ENCODE measurements at regions not wholly inside any gene's neighbourhood (a gene's known extent, or its start where the extent isn't known, plus 50 kb on each side); places are given as distances from the start of the nearest gene placed in this dataset.
"Not testable (repeated sequence)": the region's sequence is repeated elsewhere in the genome, so short reads cannot be mapped to it uniquely, and the experiment has no call there.

DNA sequence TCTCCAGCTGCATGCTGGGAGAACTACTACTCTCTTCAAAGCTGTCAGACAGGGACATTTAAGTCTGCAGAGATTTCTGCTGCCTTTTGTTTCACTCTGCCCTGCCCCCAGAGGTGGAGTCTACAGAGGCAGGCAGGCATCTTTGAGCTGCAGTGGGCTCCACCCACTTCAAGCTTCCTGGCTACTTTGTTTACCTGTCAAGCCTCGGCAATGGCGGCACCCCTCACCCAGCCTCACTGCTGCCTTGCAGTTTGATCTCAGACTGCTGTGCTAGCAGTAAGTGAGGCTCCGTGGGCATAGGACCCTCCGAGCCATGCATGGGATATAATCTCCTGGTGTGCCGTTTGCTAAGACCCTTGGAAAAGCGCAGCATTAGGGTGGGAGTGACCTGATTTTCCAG is 61.7 kb downstream of the DMRTA1 start:
- H3K4me1 ChIP-seq; intact Hi-C loops (cut with DNase I); H3K27me3 ChIP-seq; H3K4me3 ChIP-seq; H3K27ac ChIP-seq; H3K9me3 ChIP-seq; H3K36me3 ChIP-seq; DNase-seq (ENCODE audit: low spot score in 2 of 2): not testable (repeated sequence)

DNA sequence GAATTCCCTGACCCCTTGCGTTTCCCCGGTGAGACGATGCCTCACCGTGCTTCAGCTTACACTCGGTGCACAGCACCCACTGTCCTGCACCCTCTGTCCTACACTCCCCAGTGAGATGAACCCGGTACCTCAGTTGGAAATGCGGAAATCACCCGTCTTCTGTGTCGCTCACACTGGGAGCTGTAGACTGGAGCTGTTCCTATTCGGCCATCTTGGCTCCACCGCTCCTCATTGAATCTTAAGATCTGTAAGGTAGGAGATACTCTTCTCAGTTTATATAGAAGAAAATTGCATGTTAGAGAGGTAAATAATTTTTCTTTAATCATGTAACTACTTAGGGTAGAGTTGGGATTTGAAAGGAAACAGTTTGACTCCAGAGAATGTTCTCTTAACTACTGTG is 62.2 kb downstream of the DMRTA1 start:
- H3K27ac ChIP-seq, result no peak overlapping the region
- H3K27me3 ChIP-seq, result no peaks in the 10 kb centered on the region
- H3K36me3 ChIP-seq, result no peaks in the 10 kb centered on the region
- no peaks in the 10 kb centered on the region for H3K9me3 ChIP-seq
- intact Hi-C loops (cut with DNase I), result no loop called here
- no peaks in the 10 kb centered on the region for H3K4me1 ChIP-seq
- no peak overlapping the region for H3K4me3 ChIP-seq
- no peak for DNase-seq (ENCODE audit: low spot score in 2 of 2)
- TF ChIP-seq, protein P1, sequence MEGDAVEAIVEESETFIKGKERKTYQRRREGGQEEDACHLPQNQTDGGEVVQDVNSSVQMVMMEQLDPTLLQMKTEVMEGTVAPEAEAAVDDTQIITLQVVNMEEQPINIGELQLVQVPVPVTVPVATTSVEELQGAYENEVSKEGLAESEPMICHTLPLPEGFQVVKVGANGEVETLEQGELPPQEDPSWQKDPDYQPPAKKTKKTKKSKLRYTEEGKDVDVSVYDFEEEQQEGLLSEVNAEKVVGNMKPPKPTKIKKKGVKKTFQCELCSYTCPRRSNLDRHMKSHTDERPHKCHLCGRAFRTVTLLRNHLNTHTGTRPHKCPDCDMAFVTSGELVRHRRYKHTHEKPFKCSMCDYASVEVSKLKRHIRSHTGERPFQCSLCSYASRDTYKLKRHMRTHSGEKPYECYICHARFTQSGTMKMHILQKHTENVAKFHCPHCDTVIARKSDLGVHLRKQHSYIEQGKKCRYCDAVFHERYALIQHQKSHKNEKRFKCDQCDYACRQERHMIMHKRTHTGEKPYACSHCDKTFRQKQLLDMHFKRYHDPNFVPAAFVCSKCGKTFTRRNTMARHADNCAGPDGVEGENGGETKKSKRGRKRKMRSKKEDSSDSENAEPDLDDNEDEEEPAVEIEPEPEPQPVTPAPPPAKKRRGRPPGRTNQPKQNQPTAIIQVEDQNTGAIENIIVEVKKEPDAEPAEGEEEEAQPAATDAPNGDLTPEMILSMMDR (IDR thresholded peaks at IDR 0.05), result no peak

DNA sequence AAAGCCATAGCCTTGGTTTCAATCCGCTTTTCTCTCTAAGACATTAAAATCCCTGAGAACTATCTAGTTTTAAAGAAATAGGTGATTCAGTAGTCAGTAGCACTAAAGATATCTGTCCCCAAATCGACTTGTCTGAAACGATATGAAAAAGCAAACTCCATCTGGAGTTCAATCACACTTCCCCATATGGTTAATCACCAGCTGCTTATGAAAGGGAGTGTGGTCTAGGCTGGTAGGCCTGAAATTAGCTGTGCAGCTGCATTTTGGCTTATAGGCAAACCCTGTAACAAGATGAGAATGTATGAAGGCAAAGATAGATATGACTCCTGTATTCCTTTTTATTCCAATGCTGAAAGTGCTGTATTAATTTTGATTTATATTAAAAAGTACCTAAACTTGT is 65.9 kb downstream of the DMRTA1 start:
- no peaks in the 10 kb centered on the region for H3K27me3 ChIP-seq
- no peaks in the 10 kb centered on the region for H3K9me3 ChIP-seq
- H3K27ac ChIP-seq, result no peak overlapping the region
- no peak overlapping the region for H3K4me3 ChIP-seq
- no peaks in the 10 kb centered on the region for H3K36me3 ChIP-seq
- no peak for DNase-seq (ENCODE audit: low spot score in 2 of 2)
- H3K4me1 ChIP-seq, result no peaks in the 10 kb centered on the region
- intact Hi-C loops (cut with DNase I), result no loop called here
- TF ChIP-seq, protein P1 (IDR thresholded peaks at IDR 0.05), result no peak

DNA sequence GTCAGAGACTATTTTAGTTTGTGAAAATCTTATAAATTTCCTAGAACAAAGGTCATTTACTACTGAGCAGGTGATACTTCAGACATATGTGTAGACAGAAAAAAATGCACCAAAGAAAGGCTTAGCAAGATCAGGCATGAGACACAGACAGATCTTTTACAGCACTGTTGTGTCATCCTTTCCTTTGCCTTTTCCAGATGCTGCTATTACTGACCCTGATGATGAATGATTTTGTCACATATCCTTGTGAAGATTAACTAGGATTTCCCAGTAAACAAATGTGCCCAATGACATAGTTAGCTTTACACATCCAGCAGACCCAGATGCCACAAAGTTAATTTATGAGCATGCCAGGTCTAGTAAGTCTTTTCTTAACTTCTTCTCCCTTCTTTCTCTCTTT is 68.2 kb downstream of the DMRTA1 start:
- no peak overlapping the region for H3K4me3 ChIP-seq
- DNase-seq (ENCODE audit: low spot score in 2 of 2), result no peak
- TF ChIP-seq, protein P1 (IDR thresholded peaks at IDR 0.05), result no peak
- no peaks in the 10 kb centered on the region for H3K36me3 ChIP-seq
- H3K9me3 ChIP-seq, result no peaks in the 10 kb centered on the region
- no peaks in the 10 kb centered on the region for H3K4me1 ChIP-seq
- no peak overlapping the region for H3K27ac ChIP-seq
- intact Hi-C loops (cut with DNase I), result no loop called here
- H3K27me3 ChIP-seq, result no peaks in the 10 kb centered on the region

DNA sequence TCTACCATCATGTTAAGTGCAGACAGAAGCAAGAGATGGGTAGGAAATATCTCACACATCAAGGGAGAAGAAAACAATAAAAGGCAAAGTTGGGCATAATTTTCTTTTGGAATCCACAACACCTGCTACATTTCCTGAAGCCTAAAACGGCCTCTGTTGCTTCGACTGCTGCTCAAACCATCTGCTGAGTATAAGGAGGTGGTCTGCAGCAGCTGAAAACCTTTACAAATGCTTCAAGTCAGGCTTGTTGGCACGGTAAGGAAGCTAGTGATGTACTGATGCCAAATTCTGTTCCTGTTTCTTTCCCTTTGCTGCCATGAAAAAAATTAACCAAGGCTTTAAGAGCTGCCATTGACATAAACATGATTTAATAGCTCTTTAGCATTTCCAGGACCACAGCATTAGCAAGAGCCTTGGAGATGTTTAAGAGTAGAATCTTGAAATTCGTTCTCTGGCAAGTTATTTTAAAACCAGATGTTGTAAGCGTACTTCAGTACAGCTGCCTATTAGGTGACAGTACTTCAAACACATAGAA is 75.6 kb downstream of the DMRTA1 start:
- TF ChIP-seq, protein P1 (IDR thresholded peaks at IDR 0.05), result no peak
- H3K9me3 ChIP-seq, result no peaks in the 10 kb centered on the region
- intact Hi-C loops (cut with DNase I), result no loop called here

DNA sequence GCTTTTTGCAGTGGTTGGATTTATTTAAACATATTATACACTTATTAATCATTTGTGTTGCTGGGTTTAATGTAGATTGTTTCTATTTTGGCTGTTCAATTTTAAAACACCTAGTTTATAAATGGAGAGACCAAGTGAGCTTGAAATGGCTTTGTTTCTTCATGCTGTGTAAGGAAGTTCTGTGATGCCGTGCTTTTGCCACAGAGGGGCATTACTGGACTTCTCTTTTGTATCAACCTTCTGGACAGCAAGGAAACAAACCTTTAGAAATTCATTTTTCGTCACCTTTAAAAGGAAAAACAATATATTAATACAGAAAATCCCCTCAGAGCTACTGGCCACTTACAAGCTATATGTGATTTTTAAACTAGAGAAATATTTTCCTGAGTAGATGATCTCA is 81.9 kb downstream of the DMRTA1 start:
- Histone ChIP-seq H3K36me3 (no peaks in the 10 kb centered on the region), H3K27me3 (no peaks in the 10 kb centered on the region), H3K4me1 (no peaks in the 10 kb centered on the region), H3K9me3 (no peaks in the 10 kb centered on the region), H3K27ac (no peak overlapping the region), H3K4me3 (no peak overlapping the region)
- no peak for DNase-seq (ENCODE audit: low spot score in 2 of 2)
- intact Hi-C loops (cut with DNase I), result no loop called here
- TF ChIP-seq, protein P1 (IDR thresholded peaks at IDR 0.05), result no peak

More for the DNA sequence above, 75.6 kb downstream of the DMRTA1 start:
- Histone ChIP-seq H3K27ac (no peak overlapping the region), H3K36me3 (no peaks in the 10 kb centered on the region), H3K4me1 (no peaks in the 10 kb centered on the region), H3K27me3 (no peaks in the 10 kb centered on the region), H3K4me3 (no peak overlapping the region)
- DNase-seq (ENCODE audit: low spot score in 2 of 2), result no peak

Data from ascending aorta (tissue), 2 donors.